Left lung (tissue), 4 donors: ENCODE measurements at regions not wholly inside any gene's neighbourhood (a gene's known extent, or its start where the extent isn't known, plus 50 kb on each side); places are given as distances from the start of the nearest gene placed in this dataset.

Experiments used
- ATAC-seq: fragments of 200-7000 bp; cut with Tn5 transposase; one replicate; pipeline ENCODE4 v1.9.1; 2020; ENCODE audit warnings: moderate library complexity
- DNase-seq, 4 donors: peaks; one replicate each; pipeline ENCODE4 v3.0.0-alpha.2; 2013 to 2020
- H3K27ac ChIP-seq, 2 donors: fragments of 200-600 bp; sonication (generic) in 1 of 2; one replicate each; pipeline versions ENCODE4 v1.5.0 to v1.8.0; 2020 to 2021
- H3K27me3 ChIP-seq, 2 donors: fragments of 200-600 bp; sonication (generic) in 1 of 2; one replicate each; pipeline versions ENCODE4 v1.5.0 to v1.8.0; 2020 to 2021
- H3K36me3 ChIP-seq, 2 donors: fragments of 200-600 bp; sonication (generic) in 1 of 2; one replicate each; pipeline versions ENCODE4 v1.5.0 to v1.8.0; 2020 to 2021
- H3K4me1 ChIP-seq, 2 donors: fragments of 200-600 bp; one replicate each; pipeline ENCODE4 v1.8.0; 2021
- H3K4me3 ChIP-seq, 2 donors: fragments of 200-600 bp; sonication (generic) in 1 of 2; one replicate each; pipeline versions ENCODE4 v1.5.0 to v1.8.0; 2020 to 2021; ENCODE audit warnings: mild to moderate bottlenecking in 1 of 2
- H3K9me3 ChIP-seq, 2 donors: fragments of 200-600 bp; sonication (generic) in 1 of 2; one replicate each; pipeline versions ENCODE4 v1.5.0 to v1.8.0; 2020 to 2021
- CTCF ChIP-seq, 2 donors: fragments of 200-600 bp; sonication (generic) in 1 of 2; IDR thresholded peaks; one replicate each; pipeline versions ENCODE4 v1.5.0 to v1.8.0; 2021; ENCODE audit warnings: antibody characterized with exemption in 2 of 2
- intact Hi-C, 2 donors: fragments of 100-400 bp; cut with DNase I; formaldehyde crosslinking; loops; one replicate each; pipeline versions ENCODE4 v1.11.2 to v1.14.2; 2022
- donor health status: DM: no; HTN: yes; CAD: no.
- donor health status: DM: no; HTN: no; CAD: no.

- no peaks in the 10 kb centered on the region for H3K36me3 ChIP-seq
- no peak overlapping the region for H3K4me3 ChIP-seq
- no peak for DNase-seq
- no peaks in the 10 kb centered on the region for H3K4me1 ChIP-seq
- peaks cover 0 to 19% of the 10 kb centered on the region in 2 donors for H3K9me3 ChIP-seq
- no peaks in the 10 kb centered on the region for H3K27me3 ChIP-seq
- no peak for TF ChIP-seq CTCF (IDR thresholded peaks at IDR 0.05)
- intact Hi-C loops: no loop called here
- H3K27ac ChIP-seq: no peak overlapping the region
- no peak for ATAC-seq
Observed at GRCh38 chr1:191929383-191929782, 228.9 kb upstream of the RGS18 start.

- no peak for TF ChIP-seq CTCF (IDR thresholded peaks at IDR 0.05)
- Histone ChIP-seq H3K36me3 (no peaks in the 10 kb centered on the region), H3K9me3 (no peaks in the 10 kb centered on the region), H3K4me1 (no peaks in the 10 kb centered on the region), H3K27ac (no peak overlapping the region), H3K4me3 (no peak overlapping the region), H3K27me3 (no peaks in the 10 kb centered on the region)
- intact Hi-C loops: no loop called here
- no peak for DNase-seq
- no peak for ATAC-seq
Observed at GRCh38 chr1:191943684-191944083, 214.6 kb upstream of the RGS18 start.

- intact Hi-C loops: no loop called here
- TF ChIP-seq CTCF (IDR thresholded peaks at IDR 0.05): no peak
- ATAC-seq: no peak
- no peak overlapping the region for H3K27ac ChIP-seq
- H3K4me3 ChIP-seq: no peak overlapping the region
- H3K4me1 ChIP-seq: no peaks in the 10 kb centered on the region
- no peaks in the 10 kb centered on the region for H3K36me3 ChIP-seq
- H3K27me3 ChIP-seq: no peaks in the 10 kb centered on the region
- H3K9me3 ChIP-seq: no peaks in the 10 kb centered on the region
- DNase-seq: no peak
Observed at GRCh38 chr1:191953526-191953925, 204.7 kb upstream of the RGS18 start.

GRCh38 chr1:191959856-191960255 is 198.4 kb upstream of the RGS18 start:
- Histone ChIP-seq H3K4me1 (no peaks in the 10 kb centered on the region), H3K4me3 (no peak overlapping the region), H3K36me3 (no peaks in the 10 kb centered on the region), H3K27ac (no peak overlapping the region), H3K27me3 (no peaks in the 10 kb centered on the region), H3K9me3 (no peaks in the 10 kb centered on the region)
- TF ChIP-seq CTCF (IDR thresholded peaks at IDR 0.05): no peak
- DNase-seq: no peak
- ATAC-seq: no peak
- intact Hi-C loops: no loop called here

GRCh38 chr1:191963286-191963685 is 195.0 kb upstream of the RGS18 start:
- DNase-seq (no peak), ATAC-seq (no peak)
- no peaks in the 10 kb centered on the region for H3K27me3 ChIP-seq
- TF ChIP-seq CTCF (IDR thresholded peaks at IDR 0.05): no peak
- no peaks in the 10 kb centered on the region for H3K36me3 ChIP-seq
- intact Hi-C loops: no loop called here
- no peaks in the 10 kb centered on the region for H3K9me3 ChIP-seq
- H3K4me3 ChIP-seq: no peak overlapping the region
- no peak overlapping the region for H3K27ac ChIP-seq
- H3K4me1 ChIP-seq: no peaks in the 10 kb centered on the region
